ENCODE measurements at regions not wholly inside any gene's neighbourhood (a gene's known extent, or its start where the extent isn't known, plus 50 kb on each side); places are given as distances from the start of the nearest gene placed in this dataset.
A peak's percentile ranks its signal among the peaks of the same experiment; 100 is the strongest.

DNA sequence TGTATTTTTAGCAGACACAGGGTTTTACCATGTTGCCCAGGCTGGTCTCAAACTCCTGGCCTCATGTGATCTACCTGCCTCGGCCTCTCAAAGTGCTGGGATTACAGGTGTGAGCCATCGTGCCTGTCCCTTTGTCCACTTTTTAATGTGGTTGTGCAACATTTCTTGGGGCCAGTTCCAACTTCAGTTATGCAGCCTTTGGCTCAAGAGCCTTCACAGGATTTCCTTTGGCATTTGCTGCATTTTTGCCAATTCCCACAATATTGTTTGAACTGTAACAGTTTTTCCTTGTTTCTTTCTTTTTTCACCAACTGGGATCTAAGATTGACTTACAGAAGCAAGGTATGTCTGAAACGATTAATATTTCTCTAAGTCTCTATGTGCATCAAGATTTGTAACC is 63.6 kb downstream of the EDN1 start:
- no peaks in the 10 kb centered on the region for H3K9me3 ChIP-seq (ENCODE audit: control insufficient read depth, insufficient read depth, low read depth, low read length)
- no peaks in the 10 kb centered on the region for H3K36me3 ChIP-seq (ENCODE audit: control insufficient read depth, insufficient read depth, low read length)
- H4K20me1 ChIP-seq (ENCODE audit: control insufficient read depth, extremely low read depth, insufficient read depth, low read length) = no peaks in the 10 kb centered on the region
- H3K4me1 ChIP-seq (ENCODE audit: control insufficient read depth, extremely low read depth, insufficient read depth, low read length) = no peaks in the 10 kb centered on the region
- H3K27me3 ChIP-seq (ENCODE audit: control insufficient read depth, insufficient read depth, low read length) = no peaks in the 10 kb centered on the region
- DNase-seq (ENCODE audit: low read depth in 2 of 2) = peak in 1 of 2 donors; percentile 8
- H3K4me2 ChIP-seq (ENCODE audit: extremely low read depth, insufficient read depth, low read length) = no peak overlapping the region
- H3K4me3 ChIP-seq (replicated peaks in 1 of 4; ENCODE audit: control extremely low read depth in 1 of 4, insufficient read depth in 1 of 4, low read depth in 3 of 4, low read length in 4 of 4) = no peak overlapping the region
- no peak overlapping the region for H2AFZ ChIP-seq (ENCODE audit: low read length)
- H3K9ac ChIP-seq (ENCODE audit: insufficient read depth, low read length) = no peak overlapping the region
- H3K27ac ChIP-seq (ENCODE audit: insufficient read depth, low read length) = no peak overlapping the region
- H3K79me2 ChIP-seq (ENCODE audit: control insufficient read depth, insufficient read depth, low read length) = no peaks in the 10 kb centered on the region
- TF ChIP-seq, protein P1, sequence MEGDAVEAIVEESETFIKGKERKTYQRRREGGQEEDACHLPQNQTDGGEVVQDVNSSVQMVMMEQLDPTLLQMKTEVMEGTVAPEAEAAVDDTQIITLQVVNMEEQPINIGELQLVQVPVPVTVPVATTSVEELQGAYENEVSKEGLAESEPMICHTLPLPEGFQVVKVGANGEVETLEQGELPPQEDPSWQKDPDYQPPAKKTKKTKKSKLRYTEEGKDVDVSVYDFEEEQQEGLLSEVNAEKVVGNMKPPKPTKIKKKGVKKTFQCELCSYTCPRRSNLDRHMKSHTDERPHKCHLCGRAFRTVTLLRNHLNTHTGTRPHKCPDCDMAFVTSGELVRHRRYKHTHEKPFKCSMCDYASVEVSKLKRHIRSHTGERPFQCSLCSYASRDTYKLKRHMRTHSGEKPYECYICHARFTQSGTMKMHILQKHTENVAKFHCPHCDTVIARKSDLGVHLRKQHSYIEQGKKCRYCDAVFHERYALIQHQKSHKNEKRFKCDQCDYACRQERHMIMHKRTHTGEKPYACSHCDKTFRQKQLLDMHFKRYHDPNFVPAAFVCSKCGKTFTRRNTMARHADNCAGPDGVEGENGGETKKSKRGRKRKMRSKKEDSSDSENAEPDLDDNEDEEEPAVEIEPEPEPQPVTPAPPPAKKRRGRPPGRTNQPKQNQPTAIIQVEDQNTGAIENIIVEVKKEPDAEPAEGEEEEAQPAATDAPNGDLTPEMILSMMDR (conservative IDR thresholded peaks at IDR 0.05 in 1 of 2, IDR thresholded peaks at IDR 0.05 in 1 of 2; ENCODE audit: low read depth in 1 of 2, low read length in 2 of 2) = no peak

DNA sequence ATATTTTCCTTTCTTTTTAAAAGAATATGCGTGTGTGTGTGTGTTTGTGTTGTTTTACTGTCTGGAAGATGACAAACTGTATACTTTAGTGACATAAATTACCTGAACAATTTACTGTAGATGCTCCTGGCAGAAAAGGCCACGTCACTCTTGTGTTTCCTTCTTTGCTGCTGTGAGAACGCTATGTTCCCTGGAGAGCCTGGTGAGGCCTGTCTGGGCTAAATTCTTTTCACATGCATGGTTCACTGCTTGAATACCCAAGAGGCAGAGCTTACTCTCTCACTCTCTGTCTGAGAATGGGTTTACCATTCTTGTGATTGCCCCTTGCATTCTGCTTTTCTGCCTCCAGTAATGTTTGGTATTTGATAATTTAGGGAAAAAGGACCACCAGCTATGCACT is 64.3 kb downstream of the EDN1 start:
- no peaks in the 10 kb centered on the region for H3K79me2 ChIP-seq (ENCODE audit: control insufficient read depth, insufficient read depth, low read length)
- H3K9ac ChIP-seq (ENCODE audit: insufficient read depth, low read length) = no peak overlapping the region
- no peaks in the 10 kb centered on the region for H3K4me1 ChIP-seq (ENCODE audit: control insufficient read depth, extremely low read depth, insufficient read depth, low read length)
- H3K4me2 ChIP-seq (ENCODE audit: extremely low read depth, insufficient read depth, low read length) = no peak overlapping the region
- no peaks in the 10 kb centered on the region for H3K36me3 ChIP-seq (ENCODE audit: control insufficient read depth, insufficient read depth, low read length)
- no peak overlapping the region for H2AFZ ChIP-seq (ENCODE audit: low read length)
- H3K4me3 ChIP-seq (replicated peaks in 1 of 4; ENCODE audit: control extremely low read depth in 1 of 4, insufficient read depth in 1 of 4, low read depth in 3 of 4, low read length in 4 of 4) = no peak overlapping the region
- no peak for TF ChIP-seq EZH2 (IDR thresholded peaks at IDR 0.05; ENCODE audit: low read length, missing control alignments)
- no peaks in the 10 kb centered on the region for H3K27me3 ChIP-seq (ENCODE audit: control insufficient read depth, insufficient read depth, low read length)
- no peaks in the 10 kb centered on the region for H4K20me1 ChIP-seq (ENCODE audit: control insufficient read depth, extremely low read depth, insufficient read depth, low read length)
- H3K9me3 ChIP-seq (ENCODE audit: control insufficient read depth, insufficient read depth, low read depth, low read length) = no peaks in the 10 kb centered on the region
- peak; percentile 55 to 63 for DNase-seq (ENCODE audit: low read depth in 2 of 2)
- H3K27ac ChIP-seq (ENCODE audit: insufficient read depth, low read length) = no peak overlapping the region

DNA sequence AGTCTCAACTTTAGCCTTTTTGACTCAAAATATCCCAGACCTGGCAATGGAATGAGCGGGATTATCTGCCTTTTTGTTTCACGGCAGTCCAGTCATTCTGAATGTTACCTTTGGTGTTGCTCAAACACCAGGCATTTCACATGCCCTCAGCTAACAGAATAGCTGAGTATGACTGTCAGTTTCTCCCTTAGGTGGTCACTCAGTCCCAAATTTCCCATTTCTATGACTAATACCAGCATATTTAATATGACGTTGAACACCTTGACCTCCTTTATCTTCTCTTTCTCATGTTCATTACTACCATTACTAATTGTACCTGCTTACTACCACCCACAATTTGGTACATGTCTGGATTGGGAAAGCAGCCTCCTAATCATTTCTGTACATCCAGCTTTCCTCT is 65.2 kb downstream of the EDN1 start:
- Histone ChIP-seq H3K9me3 (ENCODE audit: control insufficient read depth, insufficient read depth, low read depth, low read length) (no peaks in the 10 kb centered on the region), H2AFZ (ENCODE audit: low read length) (no peak overlapping the region), H3K27me3 (ENCODE audit: control insufficient read depth, insufficient read depth, low read length) (no peaks in the 10 kb centered on the region), H3K27ac (ENCODE audit: insufficient read depth, low read length) (no peak overlapping the region), H3K4me3 (replicated peaks in 1 of 4; ENCODE audit: control extremely low read depth in 1 of 4, insufficient read depth in 1 of 4, low read depth in 3 of 4, low read length in 4 of 4) (no peak overlapping the region), H3K36me3 (ENCODE audit: control insufficient read depth, insufficient read depth, low read length) (no peaks in the 10 kb centered on the region), H3K79me2 (ENCODE audit: control insufficient read depth, insufficient read depth, low read length) (no peaks in the 10 kb centered on the region), H4K20me1 (ENCODE audit: control insufficient read depth, extremely low read depth, insufficient read depth, low read length) (no peaks in the 10 kb centered on the region), H3K9ac (ENCODE audit: insufficient read depth, low read length) (no peak overlapping the region), H3K4me1 (ENCODE audit: control insufficient read depth, extremely low read depth, insufficient read depth, low read length) (no peaks in the 10 kb centered on the region), H3K4me2 (ENCODE audit: extremely low read depth, insufficient read depth, low read length) (no peak overlapping the region)
- no peak for DNase-seq (ENCODE audit: low read depth in 2 of 2)
- TF ChIP-seq EZH2 (IDR thresholded peaks at IDR 0.05; ENCODE audit: low read length, missing control alignments) = no peak
- TF ChIP-seq, protein P1 (conservative IDR thresholded peaks at IDR 0.05 in 1 of 2, IDR thresholded peaks at IDR 0.05 in 1 of 2; ENCODE audit: low read depth in 1 of 2, low read length in 2 of 2) = no peak

All from fibroblast of lung (primary cell).